ENCODE measurements at regions not wholly inside any gene's neighbourhood (a gene's known extent, or its start where the extent isn't known, plus 50 kb on each side); places are given as distances from the start of the nearest gene placed in this dataset.

DNA sequence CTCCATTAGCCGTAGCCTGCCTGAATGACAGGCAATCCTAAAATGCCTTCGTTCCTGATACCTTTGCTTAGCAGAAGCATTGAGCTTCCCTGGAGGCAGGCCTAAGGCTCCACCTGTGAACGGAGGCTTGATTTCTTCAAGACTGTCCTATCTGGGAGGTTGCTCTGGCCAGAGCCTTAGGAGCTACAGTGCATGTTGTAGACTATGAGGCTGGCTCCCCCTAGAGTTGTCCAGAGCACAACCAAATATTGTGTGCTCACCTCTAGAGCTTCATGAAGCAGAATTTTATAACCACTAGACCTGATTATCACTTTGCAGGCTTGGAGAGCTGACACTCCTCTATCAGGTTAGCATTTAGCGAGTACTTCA is 217.8 kb downstream of the MAFB start:
- TF ChIP-seq, protein P1, sequence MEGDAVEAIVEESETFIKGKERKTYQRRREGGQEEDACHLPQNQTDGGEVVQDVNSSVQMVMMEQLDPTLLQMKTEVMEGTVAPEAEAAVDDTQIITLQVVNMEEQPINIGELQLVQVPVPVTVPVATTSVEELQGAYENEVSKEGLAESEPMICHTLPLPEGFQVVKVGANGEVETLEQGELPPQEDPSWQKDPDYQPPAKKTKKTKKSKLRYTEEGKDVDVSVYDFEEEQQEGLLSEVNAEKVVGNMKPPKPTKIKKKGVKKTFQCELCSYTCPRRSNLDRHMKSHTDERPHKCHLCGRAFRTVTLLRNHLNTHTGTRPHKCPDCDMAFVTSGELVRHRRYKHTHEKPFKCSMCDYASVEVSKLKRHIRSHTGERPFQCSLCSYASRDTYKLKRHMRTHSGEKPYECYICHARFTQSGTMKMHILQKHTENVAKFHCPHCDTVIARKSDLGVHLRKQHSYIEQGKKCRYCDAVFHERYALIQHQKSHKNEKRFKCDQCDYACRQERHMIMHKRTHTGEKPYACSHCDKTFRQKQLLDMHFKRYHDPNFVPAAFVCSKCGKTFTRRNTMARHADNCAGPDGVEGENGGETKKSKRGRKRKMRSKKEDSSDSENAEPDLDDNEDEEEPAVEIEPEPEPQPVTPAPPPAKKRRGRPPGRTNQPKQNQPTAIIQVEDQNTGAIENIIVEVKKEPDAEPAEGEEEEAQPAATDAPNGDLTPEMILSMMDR (IDR thresholded peaks at IDR 0.05), result no peak
- TF ChIP-seq POLR2A (IDR thresholded peaks at IDR 0.05), result no peak
